GM10248 (cell line): ENCODE measurements at regions not wholly inside any gene's neighbourhood (a gene's known extent, or its start where the extent isn't known, plus 50 kb on each side); places are given as distances from the start of the nearest gene placed in this dataset.

Experiments used
- CTCF ChIA-PET: fragments of 300-600 bp; sonication (Branson Sonifier 250); formaldehyde crosslinking; extraction: SDS; loops from one replicate; lab custom pipeline; 2021; ENCODE audit warnings: antibody characterized with exemption; lab: Yijun Ruan, JAX
- POLR2A ChIA-PET: fragments of 350-650 bp; sonication (Branson Sonifier 250); formaldehyde crosslinking; extraction: SDS; loops from one replicate; lab custom pipeline; 2020; ENCODE audit warnings: antibody characterized with exemption; lab: Yijun Ruan, JAX
- DNase-seq: peaks from one replicate; pipeline ENCODE4 v3.0.0; 2012; ENCODE audit errors: extremely low spot score
- TF ChIP-seq, protein P1 (sequence below): IDR thresholded peaks from 2 replicates; pipeline ENCODE4 v1.5.1; 2012; ENCODE audit warnings: mild to moderate bottlenecking, low read depth; ENCODE audit errors: extremely low read depth, missing control alignments, control extremely low read depth

DNA sequence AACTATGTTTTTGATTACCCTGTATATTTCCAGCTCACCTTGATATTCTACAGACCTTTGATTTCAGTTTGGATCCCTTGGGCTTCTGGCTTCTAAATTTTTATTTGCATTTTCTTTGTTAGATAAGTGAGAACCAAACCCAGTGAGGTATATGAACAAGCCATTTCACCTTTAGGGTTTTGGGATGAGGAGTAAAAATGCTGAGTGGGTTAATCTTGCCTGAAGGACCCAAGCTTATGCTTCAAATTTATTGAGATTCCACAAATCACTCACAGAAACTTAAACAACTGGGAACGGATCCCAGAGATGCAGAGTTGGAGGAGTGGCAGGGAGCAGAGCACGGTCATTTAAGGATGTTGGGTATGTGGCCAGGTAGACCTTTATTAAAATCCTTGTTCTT lies 263.3 kb upstream of the BMP2 start:
- TF ChIP-seq, protein P1, sequence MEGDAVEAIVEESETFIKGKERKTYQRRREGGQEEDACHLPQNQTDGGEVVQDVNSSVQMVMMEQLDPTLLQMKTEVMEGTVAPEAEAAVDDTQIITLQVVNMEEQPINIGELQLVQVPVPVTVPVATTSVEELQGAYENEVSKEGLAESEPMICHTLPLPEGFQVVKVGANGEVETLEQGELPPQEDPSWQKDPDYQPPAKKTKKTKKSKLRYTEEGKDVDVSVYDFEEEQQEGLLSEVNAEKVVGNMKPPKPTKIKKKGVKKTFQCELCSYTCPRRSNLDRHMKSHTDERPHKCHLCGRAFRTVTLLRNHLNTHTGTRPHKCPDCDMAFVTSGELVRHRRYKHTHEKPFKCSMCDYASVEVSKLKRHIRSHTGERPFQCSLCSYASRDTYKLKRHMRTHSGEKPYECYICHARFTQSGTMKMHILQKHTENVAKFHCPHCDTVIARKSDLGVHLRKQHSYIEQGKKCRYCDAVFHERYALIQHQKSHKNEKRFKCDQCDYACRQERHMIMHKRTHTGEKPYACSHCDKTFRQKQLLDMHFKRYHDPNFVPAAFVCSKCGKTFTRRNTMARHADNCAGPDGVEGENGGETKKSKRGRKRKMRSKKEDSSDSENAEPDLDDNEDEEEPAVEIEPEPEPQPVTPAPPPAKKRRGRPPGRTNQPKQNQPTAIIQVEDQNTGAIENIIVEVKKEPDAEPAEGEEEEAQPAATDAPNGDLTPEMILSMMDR: no peak
- ChIA-PET POLR2A (no interaction called here), CTCF (interaction anchor here (2.1 kb wide), 1 partner anchor 11 kb away, joined by 9 read pairs; no protein-coding TSS in a partner anchor)
- no peak for DNase-seq

- CTCF ChIA-PET: no interaction called here
- POLR2A ChIA-PET: no interaction called here
- TF ChIP-seq, protein P1: no peak
- DNase-seq: no peak
Measured at GRCh38 chr20:6502999-6503398, 264.5 kb upstream of the BMP2 start.

DNA sequence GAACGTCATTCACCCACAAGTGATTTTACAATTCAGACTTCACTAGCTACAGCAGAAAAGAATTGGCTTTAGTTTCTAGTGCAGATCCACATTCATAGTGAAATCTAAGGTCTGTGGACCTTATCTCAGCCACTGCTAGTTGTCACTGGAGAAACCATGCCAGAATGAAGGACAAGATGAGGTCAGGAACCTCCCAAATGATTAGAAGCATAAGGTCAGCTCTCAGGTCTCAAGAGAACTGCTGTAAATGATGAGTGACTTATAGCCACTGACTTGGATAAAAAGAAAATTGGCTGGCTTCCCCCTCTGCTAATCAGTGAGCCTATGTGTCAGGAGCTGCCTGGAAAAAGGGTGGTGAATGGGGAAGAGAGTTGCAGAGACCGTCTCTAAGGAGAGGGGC lies 265.3 kb upstream of the BMP2 start:
- no peak for DNase-seq
- ChIA-PET POLR2A (no interaction called here), CTCF (no interaction called here)
- TF ChIP-seq, protein P1: no peak

GRCh38 chr20:6501061-6501460 lies 266.4 kb upstream of the BMP2 start:
- TF ChIP-seq, protein P1: no peak
- ChIA-PET CTCF (interaction anchor here (2.7 kb wide), 1 partner anchor 14 kb away, joined by 9 read pairs; no protein-coding TSS in a partner anchor), POLR2A (no interaction called here)
- DNase-seq: no peak

DNA sequence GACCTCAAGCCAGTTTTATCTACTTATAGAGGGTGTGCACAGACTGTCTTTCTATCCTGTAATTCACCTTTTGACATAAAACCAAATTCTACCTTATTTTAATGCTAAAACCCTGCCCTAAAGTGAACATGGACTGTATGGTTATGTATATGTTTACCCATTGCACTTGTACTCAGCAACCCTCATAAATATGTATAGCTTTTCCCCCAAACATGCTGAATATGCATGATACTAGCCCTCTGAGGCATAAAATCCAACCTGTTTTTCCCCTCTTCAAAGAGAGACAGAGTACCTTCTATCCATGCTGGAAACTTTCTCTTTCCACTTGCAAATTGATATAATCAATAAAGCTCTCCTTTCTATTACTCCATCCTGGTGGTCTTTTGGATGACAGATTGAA lies 267.9 kb upstream of the BMP2 start:
- CTCF ChIA-PET: interaction anchor here (1.0 to 2.7 kb wide), 4 partner anchors 12 to 23 kb away, joined by 3 to 9 read pairs (median 4); no protein-coding TSS in a partner anchor

GRCh38 chr20:6496874-6497273 lies 270.6 kb upstream of the BMP2 start:
- TF ChIP-seq, protein P1: no peak
- CTCF ChIA-PET: no interaction called here
- no peak for DNase-seq
- POLR2A ChIA-PET: no interaction called here

More for the DNA sequence above, 267.9 kb upstream of the BMP2 start:
- TF ChIP-seq, protein P1: no peak
- DNase-seq: no peak
- POLR2A ChIA-PET: no interaction called here
